Esophagus muscularis mucosa (tissue), 4 donors: ENCODE measurements at regions not wholly inside any gene's neighbourhood (a gene's known extent, or its start where the extent isn't known, plus 50 kb on each side); places are given as distances from the start of the nearest gene placed in this dataset.

Source experiments
- EP300 ChIP-seq: sonication (generic); formaldehyde crosslinking; IDR thresholded peaks from one replicate; pipeline ENCODE4 v1.6.1; 2017; ENCODE audit warnings: antibody characterized with exemption
- POLR2A ChIP-seq: fragments of 450-650 bp; IDR thresholded peaks from one replicate; pipeline ENCODE4 v1.6.1; 2017; ENCODE audit warnings: antibody characterized with exemption, moderate library complexity, mild to moderate bottlenecking, low read depth
- POLR2AphosphoS5 ChIP-seq, 2 donors: sonication (generic); formaldehyde crosslinking; IDR thresholded peaks; one replicate each; pipeline ENCODE4 v1.6.1; 2017; ENCODE audit warnings: antibody characterized with exemption in 2 of 2
- TF ChIP-seq, protein P1 (sequence below), 3 experiments: fragments of 200-600 bp in 2 of 3; fragments of 450-650 bp in 1 of 3; sonication (generic) in 2 of 3; IDR thresholded peaks; one replicate each; pipeline ENCODE4 v1.5.1; 2017 to 2019; ENCODE audit warnings: antibody characterized with exemption in 3 of 3, mild to moderate bottlenecking in 2 of 3, moderate library complexity in 1 of 3

- TF ChIP-seq, protein P1, sequence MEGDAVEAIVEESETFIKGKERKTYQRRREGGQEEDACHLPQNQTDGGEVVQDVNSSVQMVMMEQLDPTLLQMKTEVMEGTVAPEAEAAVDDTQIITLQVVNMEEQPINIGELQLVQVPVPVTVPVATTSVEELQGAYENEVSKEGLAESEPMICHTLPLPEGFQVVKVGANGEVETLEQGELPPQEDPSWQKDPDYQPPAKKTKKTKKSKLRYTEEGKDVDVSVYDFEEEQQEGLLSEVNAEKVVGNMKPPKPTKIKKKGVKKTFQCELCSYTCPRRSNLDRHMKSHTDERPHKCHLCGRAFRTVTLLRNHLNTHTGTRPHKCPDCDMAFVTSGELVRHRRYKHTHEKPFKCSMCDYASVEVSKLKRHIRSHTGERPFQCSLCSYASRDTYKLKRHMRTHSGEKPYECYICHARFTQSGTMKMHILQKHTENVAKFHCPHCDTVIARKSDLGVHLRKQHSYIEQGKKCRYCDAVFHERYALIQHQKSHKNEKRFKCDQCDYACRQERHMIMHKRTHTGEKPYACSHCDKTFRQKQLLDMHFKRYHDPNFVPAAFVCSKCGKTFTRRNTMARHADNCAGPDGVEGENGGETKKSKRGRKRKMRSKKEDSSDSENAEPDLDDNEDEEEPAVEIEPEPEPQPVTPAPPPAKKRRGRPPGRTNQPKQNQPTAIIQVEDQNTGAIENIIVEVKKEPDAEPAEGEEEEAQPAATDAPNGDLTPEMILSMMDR (IDR thresholded peaks at IDR 0.05), result no peak
- TF ChIP-seq POLR2A, result no peak
- no peak for TF ChIP-seq EP300
- TF ChIP-seq POLR2AphosphoS5 (IDR thresholded peaks at IDR 0.05), result no peak
Observed at GRCh38 chr17:34130544-34130943, 124.5 kb upstream of the CCL2 start.
